SK-N-SH treated with all-trans-retinoic acid at 6 μM for 48 hours (cell line): ENCODE measurements at regions not wholly inside any gene's neighbourhood (a gene's known extent, or its start where the extent isn't known, plus 50 kb on each side); places are given as distances from the start of the nearest gene placed in this dataset.

Source experiments
- ATAC-seq: fragments of 200-7000 bp; cut with Tn5 transposase; 3 replicates; pipeline ENCODE4 v1.9.1; 2020; ENCODE audit warnings: mild to moderate bottlenecking, moderate library complexity
- ARNTL ChIP-seq: fragments of 450-650 bp; formaldehyde crosslinking; IDR thresholded peaks from 2 replicates; pipeline ENCODE4 v1.5.0; 2020; ENCODE audit warnings: low read depth, mild to moderate bottlenecking, moderate library complexity, borderline replicate concordance
- CSDC2 ChIP-seq: fragments of 250-450 bp; sonication (Bioruptor Pico); IDR thresholded peaks from 2 replicates; pipeline ENCODE4 v1.5.0; 2020; ENCODE audit warnings: mild to moderate bottlenecking, moderate library complexity
- ESRRG ChIP-seq: fragments of 250-450 bp; sonication (Bioruptor Pico); IDR thresholded peaks from 2 replicates; pipeline ENCODE4 v1.6.1; 2021; ENCODE audit warnings: mild to moderate bottlenecking
- GLIS3 ChIP-seq: fragments of 250-450 bp; sonication (Bioruptor Pico); IDR thresholded peaks from 2 replicates; pipeline ENCODE4 v1.5.0; 2020; ENCODE audit warnings: mild to moderate bottlenecking, moderate library complexity
- ISL1 ChIP-seq: fragments of 250-450 bp; sonication (Bioruptor Pico); IDR thresholded peaks from 2 replicates; pipeline ENCODE4 v2.1.2; 2022; ENCODE audit warnings: mild to moderate bottlenecking, moderate library complexity
- OSR1 ChIP-seq: fragments of 250-450 bp; sonication (Bioruptor Pico); IDR thresholded peaks from 2 replicates; pipeline ENCODE4 v1.8.0; 2022; ENCODE audit warnings: moderate library complexity, mild to moderate bottlenecking, inconsistent platforms
- PPARA ChIP-seq: fragments of 250-450 bp; sonication (Bioruptor Pico); IDR thresholded peaks from 2 replicates; pipeline ENCODE4 v1.5.0; 2020; ENCODE audit warnings: mild to moderate bottlenecking, borderline replicate concordance
- RARB ChIP-seq: fragments of 250-450 bp; sonication (Bioruptor Pico); IDR thresholded peaks from 2 replicates; pipeline ENCODE4 v1.8.0; 2021; ENCODE audit warnings: mild to moderate bottlenecking, moderate library complexity
- SNAI2 ChIP-seq: fragments of 250-450 bp; sonication (Bioruptor Pico); IDR thresholded peaks from 2 replicates; pipeline ENCODE4 v1.5.0; 2020; ENCODE audit warnings: mild to moderate bottlenecking, moderate library complexity
- TCF4 ChIP-seq: fragments of 250-450 bp; sonication (Bioruptor Pico); IDR thresholded peaks from 2 replicates; pipeline ENCODE4 v1.8.0; 2021; ENCODE audit warnings: mild to moderate bottlenecking, moderate library complexity, borderline replicate concordance
- TOX ChIP-seq: fragments of 250-450 bp; sonication (Bioruptor Pico); IDR thresholded peaks from 2 replicates; pipeline ENCODE4 v1.8.0; 2021; ENCODE audit warnings: mild to moderate bottlenecking, moderate library complexity, borderline replicate concordance
- ZC3H10 ChIP-seq: fragments of 250-450 bp; sonication (Bioruptor Pico); IDR thresholded peaks from 2 replicates; pipeline ENCODE4 v1.5.1; 2021; ENCODE audit warnings: mild to moderate bottlenecking, moderate library complexity
- ZFP3 ChIP-seq: fragments of 250-450 bp; sonication (Bioruptor Pico); IDR thresholded peaks from 2 replicates; pipeline ENCODE4 v1.5.0; 2020; ENCODE audit warnings: mild to moderate bottlenecking, moderate library complexity
- ZFP30 ChIP-seq: fragments of 450-650 bp; formaldehyde crosslinking; IDR thresholded peaks from 2 replicates; pipeline ENCODE4 v1.5.0; 2022; ENCODE audit warnings: mild to moderate bottlenecking, moderate library complexity
- ZNF70 ChIP-seq: fragments of 450-650 bp; formaldehyde crosslinking; IDR thresholded peaks from 2 replicates; pipeline ENCODE4 v1.5.0; 2020; ENCODE audit warnings: mild to moderate bottlenecking, moderate library complexity
- TF ChIP-seq, protein P1 (sequence below): fragments of 250-450 bp; sonication (Bioruptor Pico); IDR thresholded peaks from 2 replicates; pipeline ENCODE4 v1.8.0; 2021; ENCODE audit warnings: low read depth, mild to moderate bottlenecking, moderate library complexity, borderline replicate concordance
- TF ChIP-seq, protein P2 (sequence below): fragments of 250-450 bp; sonication (Bioruptor Pico); IDR thresholded peaks from 2 replicates; pipeline ENCODE4 v1.8.0; 2020; ENCODE audit warnings: mild to moderate bottlenecking, moderate library complexity, borderline replicate concordance
- TF ChIP-seq, protein P3 (sequence below): fragments of 250-450 bp; sonication (Bioruptor Pico); IDR thresholded peaks from 2 replicates; pipeline ENCODE4 v1.5.0; 2020; ENCODE audit warnings: mild to moderate bottlenecking, moderate library complexity
- TF ChIP-seq, protein P4 (sequence below): fragments of 250-450 bp; sonication (Bioruptor Pico); IDR thresholded peaks from 2 replicates; pipeline ENCODE4 v1.5.1; 2021; ENCODE audit warnings: mild to moderate bottlenecking, moderate library complexity
- TF ChIP-seq, protein P5 (sequence below): fragments of 250-450 bp; sonication (Bioruptor Pico); IDR thresholded peaks from 2 replicates; pipeline ENCODE4 v1.5.1; 2020; ENCODE audit warnings: low read depth, mild to moderate bottlenecking, moderate library complexity

DNA sequence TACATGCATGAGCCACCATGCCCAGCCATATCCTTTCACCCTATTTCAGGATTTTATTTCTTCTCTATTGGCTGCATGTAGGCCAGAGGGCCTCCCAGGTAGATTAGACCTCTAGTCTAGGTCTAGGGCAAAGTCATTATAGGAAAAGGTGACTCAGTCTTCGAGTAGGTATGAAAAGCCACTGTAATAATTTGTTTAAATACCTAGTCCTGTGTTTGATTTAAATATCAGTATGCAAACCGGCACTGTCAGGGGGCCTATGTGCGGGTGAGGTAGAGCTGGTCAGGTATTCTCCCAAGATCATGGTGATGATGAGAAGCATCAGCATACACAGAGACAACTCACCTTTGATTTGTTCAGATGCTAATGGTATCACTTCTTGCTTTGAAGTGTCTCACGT, 101.4 kb upstream of the UMPS start:
- no peak for ATAC-seq

DNA sequence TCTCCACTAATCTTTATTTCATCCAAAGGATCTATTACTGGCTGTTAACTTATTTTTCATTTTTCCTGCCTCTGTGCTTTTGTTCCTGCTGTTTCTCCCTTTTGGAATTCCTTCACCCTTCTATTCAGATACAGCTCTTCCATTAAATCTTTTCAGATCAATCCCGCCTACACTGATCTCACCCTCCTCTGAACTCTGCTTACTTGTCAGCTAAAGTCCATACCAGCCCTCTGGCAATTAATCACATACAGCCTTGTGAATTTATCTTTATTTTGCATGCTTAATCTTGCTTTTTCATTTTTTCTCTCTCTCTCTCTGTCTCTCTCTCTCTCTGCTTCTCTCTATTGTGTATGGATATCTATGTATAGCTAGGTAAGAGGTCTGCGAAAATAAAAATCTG, 100.8 kb upstream of the UMPS start:
- TF ChIP-seq TOX (no peak), TCF4 (CRISPR knock-in tag) (no peak), CSDC2 (no peak), OSR1 (no peak)
- TF ChIP-seq, protein P1, sequence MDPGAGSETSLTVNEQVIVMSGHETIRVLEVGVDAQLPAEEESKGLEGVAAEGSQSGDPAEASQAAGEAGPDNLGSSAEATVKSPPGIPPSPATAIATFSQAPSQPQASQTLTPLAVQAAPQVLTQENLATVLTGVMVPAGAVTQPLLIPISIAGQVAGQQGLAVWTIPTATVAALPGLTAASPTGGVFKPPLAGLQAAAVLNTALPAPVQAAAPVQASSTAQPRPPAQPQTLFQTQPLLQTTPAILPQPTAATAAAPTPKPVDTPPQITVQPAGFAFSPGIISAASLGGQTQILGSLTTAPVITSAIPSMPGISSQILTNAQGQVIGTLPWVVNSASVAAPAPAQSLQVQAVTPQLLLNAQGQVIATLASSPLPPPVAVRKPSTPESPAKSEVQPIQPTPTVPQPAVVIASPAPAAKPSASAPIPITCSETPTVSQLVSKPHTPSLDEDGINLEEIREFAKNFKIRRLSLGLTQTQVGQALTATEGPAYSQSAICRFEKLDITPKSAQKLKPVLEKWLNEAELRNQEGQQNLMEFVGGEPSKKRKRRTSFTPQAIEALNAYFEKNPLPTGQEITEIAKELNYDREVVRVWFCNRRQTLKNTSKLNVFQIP (CRISPR knock-in tag): no peak
- TF ChIP-seq, protein P2, sequence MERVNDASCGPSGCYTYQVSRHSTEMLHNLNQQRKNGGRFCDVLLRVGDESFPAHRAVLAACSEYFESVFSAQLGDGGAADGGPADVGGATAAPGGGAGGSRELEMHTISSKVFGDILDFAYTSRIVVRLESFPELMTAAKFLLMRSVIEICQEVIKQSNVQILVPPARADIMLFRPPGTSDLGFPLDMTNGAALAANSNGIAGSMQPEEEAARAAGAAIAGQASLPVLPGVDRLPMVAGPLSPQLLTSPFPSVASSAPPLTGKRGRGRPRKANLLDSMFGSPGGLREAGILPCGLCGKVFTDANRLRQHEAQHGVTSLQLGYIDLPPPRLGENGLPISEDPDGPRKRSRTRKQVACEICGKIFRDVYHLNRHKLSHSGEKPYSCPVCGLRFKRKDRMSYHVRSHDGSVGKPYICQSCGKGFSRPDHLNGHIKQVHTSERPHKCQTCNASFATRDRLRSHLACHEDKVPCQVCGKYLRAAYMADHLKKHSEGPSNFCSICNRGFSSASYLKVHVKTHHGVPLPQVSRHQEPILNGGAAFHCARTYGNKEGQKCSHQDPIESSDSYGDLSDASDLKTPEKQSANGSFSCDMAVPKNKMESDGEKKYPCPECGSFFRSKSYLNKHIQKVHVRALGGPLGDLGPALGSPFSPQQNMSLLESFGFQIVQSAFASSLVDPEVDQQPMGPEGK (CRISPR knock-in tag): no peak
- no peak for ATAC-seq

More for the DNA sequence above, 101.4 kb upstream of the UMPS start:
- TF ChIP-seq ESRRG (CRISPR knock-in tag) (no peak), SNAI2 (CRISPR knock-in tag) (no peak), ZFP3 (CRISPR knock-in tag) (no peak), OSR1 (no peak), ARNTL (CRISPR knock-in tag) (no peak), TCF4 (CRISPR knock-in tag) (no peak), ZC3H10 (CRISPR knock-in tag) (no peak), ZFP30 (CRISPR knock-in tag) (no peak), PPARA (CRISPR knock-in tag) (no peak), GLIS3 (CRISPR knock-in tag) (no peak), CSDC2 (no peak), ISL1 (CRISPR knock-in tag) (no peak)
- TF ChIP-seq, protein P3, sequence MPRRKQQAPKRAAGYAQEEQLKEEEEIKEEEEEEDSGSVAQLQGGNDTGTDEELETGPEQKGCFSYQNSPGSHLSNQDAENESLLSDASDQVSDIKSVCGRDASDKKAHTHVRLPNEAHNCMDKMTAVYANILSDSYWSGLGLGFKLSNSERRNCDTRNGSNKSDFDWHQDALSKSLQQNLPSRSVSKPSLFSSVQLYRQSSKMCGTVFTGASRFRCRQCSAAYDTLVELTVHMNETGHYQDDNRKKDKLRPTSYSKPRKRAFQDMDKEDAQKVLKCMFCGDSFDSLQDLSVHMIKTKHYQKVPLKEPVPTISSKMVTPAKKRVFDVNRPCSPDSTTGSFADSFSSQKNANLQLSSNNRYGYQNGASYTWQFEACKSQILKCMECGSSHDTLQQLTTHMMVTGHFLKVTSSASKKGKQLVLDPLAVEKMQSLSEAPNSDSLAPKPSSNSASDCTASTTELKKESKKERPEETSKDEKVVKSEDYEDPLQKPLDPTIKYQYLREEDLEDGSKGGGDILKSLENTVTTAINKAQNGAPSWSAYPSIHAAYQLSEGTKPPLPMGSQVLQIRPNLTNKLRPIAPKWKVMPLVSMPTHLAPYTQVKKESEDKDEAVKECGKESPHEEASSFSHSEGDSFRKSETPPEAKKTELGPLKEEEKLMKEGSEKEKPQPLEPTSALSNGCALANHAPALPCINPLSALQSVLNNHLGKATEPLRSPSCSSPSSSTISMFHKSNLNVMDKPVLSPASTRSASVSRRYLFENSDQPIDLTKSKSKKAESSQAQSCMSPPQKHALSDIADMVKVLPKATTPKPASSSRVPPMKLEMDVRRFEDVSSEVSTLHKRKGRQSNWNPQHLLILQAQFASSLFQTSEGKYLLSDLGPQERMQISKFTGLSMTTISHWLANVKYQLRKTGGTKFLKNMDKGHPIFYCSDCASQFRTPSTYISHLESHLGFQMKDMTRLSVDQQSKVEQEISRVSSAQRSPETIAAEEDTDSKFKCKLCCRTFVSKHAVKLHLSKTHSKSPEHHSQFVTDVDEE: no peak
- TF ChIP-seq, protein P2 (CRISPR knock-in tag): no peak
- TF ChIP-seq, protein P4, sequence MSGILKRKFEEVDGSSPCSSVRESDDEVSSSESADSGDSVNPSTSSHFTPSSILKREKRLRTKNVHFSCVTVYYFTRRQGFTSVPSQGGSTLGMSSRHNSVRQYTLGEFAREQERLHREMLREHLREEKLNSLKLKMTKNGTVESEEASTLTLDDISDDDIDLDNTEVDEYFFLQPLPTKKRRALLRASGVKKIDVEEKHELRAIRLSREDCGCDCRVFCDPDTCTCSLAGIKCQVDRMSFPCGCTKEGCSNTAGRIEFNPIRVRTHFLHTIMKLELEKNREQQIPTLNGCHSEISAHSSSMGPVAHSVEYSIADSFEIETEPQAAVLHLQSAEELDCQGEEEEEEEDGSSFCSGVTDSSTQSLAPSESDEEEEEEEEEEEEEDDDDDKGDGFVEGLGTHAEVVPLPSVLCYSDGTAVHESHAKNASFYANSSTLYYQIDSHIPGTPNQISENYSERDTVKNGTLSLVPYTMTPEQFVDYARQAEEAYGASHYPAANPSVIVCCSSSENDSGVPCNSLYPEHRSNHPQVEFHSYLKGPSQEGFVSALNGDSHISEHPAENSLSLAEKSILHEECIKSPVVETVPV: no peak
- TF ChIP-seq, protein P1 (CRISPR knock-in tag): no peak
- TF ChIP-seq, all 23 proteins: peak for 0

DNA sequence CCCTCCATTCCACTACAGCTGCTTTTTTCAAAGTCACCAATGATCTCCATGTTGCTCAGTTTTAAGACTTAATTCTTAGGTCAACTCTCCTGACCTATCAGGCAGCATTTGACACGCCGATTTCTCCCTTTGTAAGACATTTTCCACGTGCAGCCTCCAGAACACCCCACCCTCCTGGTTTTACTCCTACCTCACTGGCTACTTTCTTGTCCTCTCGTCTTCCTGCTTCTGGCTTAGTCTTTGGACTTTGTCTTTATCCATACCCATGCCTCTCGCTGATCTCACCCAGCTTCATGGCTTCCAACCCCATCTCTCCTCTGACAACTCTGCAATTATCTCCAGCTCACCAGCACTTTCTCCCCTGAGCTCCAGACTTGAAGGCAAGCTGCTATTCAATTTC, 99.3 kb upstream of the UMPS start:
- no peak for ATAC-seq
- TF ChIP-seq ZNF70 (CRISPR knock-in tag) (no peak), ESRRG (CRISPR knock-in tag) (no peak), RARB (CRISPR knock-in tag) (no peak), TCF4 (CRISPR knock-in tag) (no peak), ISL1 (CRISPR knock-in tag) (no peak), PPARA (CRISPR knock-in tag) (no peak), TOX (no peak), ZFP3 (CRISPR knock-in tag) (no peak), CSDC2 (no peak), ZFP30 (CRISPR knock-in tag) (no peak)
- TF ChIP-seq, protein P1 (CRISPR knock-in tag): no peak
- TF ChIP-seq, protein P5, sequence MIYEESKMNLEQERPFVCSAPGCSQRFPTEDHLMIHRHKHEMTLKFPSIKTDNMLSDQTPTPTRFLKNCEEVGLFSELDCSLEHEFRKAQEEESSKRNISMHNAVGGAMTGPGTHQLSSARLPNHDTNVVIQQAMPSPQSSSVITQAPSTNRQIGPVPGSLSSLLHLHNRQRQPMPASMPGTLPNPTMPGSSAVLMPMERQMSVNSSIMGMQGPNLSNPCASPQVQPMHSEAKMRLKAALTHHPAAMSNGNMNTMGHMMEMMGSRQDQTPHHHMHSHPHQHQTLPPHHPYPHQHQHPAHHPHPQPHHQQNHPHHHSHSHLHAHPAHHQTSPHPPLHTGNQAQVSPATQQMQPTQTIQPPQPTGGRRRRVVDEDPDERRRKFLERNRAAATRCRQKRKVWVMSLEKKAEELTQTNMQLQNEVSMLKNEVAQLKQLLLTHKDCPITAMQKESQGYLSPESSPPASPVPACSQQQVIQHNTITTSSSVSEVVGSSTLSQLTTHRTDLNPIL: no peak
